ENCODE measurements at regions not wholly inside any gene's neighbourhood (a gene's known extent, or its start where the extent isn't known, plus 50 kb on each side); places are given as distances from the start of the nearest gene placed in this dataset.

- TF ChIP-seq CTCF (IDR thresholded peaks at IDR 0.05) (no peak), EZH2 (IDR thresholded peaks at IDR 0.05) (no peak), EZH2phosphoT487 (IDR thresholded peaks at IDR 0.05) (no peak)
Measured at GRCh38 chr21:14787312-14787711, 241.2 kb upstream of the SAMSN1 start.
